Naive thymus-derived CD4-positive, alpha-beta T cell (primary cell): ENCODE measurements at regions not wholly inside any gene's neighbourhood (a gene's known extent, or its start where the extent isn't known, plus 50 kb on each side); places are given as distances from the start of the nearest gene placed in this dataset.
A peak's percentile ranks its signal among the peaks of the same experiment; 100 is the strongest.

Experiments used
- ATAC-seq: fragments of 150-1000 bp; cut with Tn5 transposase; 2 replicates; pipeline ENCODE4 v1.10.0; 2021; ENCODE audit warnings: mild to moderate bottlenecking, moderate library complexity
- CTCF ChIA-PET: fragments of 350-600 bp; sonication (Branson Sonifier 250); formaldehyde crosslinking; loops from one replicate; lab custom pipeline; 2021; ENCODE audit warnings: antibody characterized with exemption; lab: Charles Lee
- POLR2A ChIA-PET: fragments of 350-600 bp; sonication (Branson Sonifier 250); formaldehyde crosslinking; loops from one replicate; lab custom pipeline; 2021; ENCODE audit warnings: antibody characterized with exemption, inconsistent platforms; lab: Charles Lee
- DNase-seq, 9 donors: peaks; one replicate each; pipeline versions ENCODE4 v3.0.0 to v3.0.0-alpha.2; 2020 to 2022; ENCODE audit warnings: mixed read lengths in 1 of 9
- H3K27ac ChIP-seq: one replicate; pipeline ENCODE4 v1.7.0; 2013; ENCODE audit warnings: mild to moderate bottlenecking, low read depth, low read length, moderate library complexity
- H3K27me3 ChIP-seq, 2 donors: one replicate each; pipeline ENCODE4 v1.7.0; 2013; ENCODE audit warnings: low read length in 2 of 2, mild to moderate bottlenecking in 2 of 2, moderate library complexity in 2 of 2; ENCODE audit not compliant: control insufficient read depth in 2 of 2, insufficient read depth in 2 of 2
- H3K36me3 ChIP-seq, 3 experiments: 1 replicate in 2 of 3; 2 replicates in 1 of 3; pipeline ENCODE4 v1.7.0; 2013; ENCODE audit warnings: low read length in 3 of 3, mild to moderate bottlenecking in 3 of 3, moderate library complexity in 1 of 3; ENCODE audit not compliant: insufficient read depth in 3 of 3, control insufficient read depth in 2 of 3
- H3K4me1 ChIP-seq, 2 donors: one replicate each; pipeline ENCODE4 v1.7.0; 2013; ENCODE audit warnings: low read length in 2 of 2, mild to moderate bottlenecking in 2 of 2, moderate library complexity in 1 of 2; ENCODE audit not compliant: control insufficient read depth in 2 of 2, insufficient read depth in 2 of 2
- H3K4me3 ChIP-seq: 2 replicates; pipeline ENCODE4 v1.7.0; 2013; ENCODE audit warnings: mild to moderate bottlenecking, low read length
- H3K9me3 ChIP-seq, 3 experiments: 1 replicate in 2 of 3; 2 replicates in 1 of 3; pipeline ENCODE4 v1.7.0; 2013; ENCODE audit warnings: low read length in 3 of 3; ENCODE audit not compliant: control insufficient read depth in 2 of 3
- H3K27ac Mint-ChIP-seq, 9 donors: one replicate each; pipeline ENCODE4 v1.8.0; 2020 to 2022; ENCODE audit warnings: mixed read lengths in 9 of 9, mild to moderate bottlenecking in 8 of 9, moderate library complexity in 5 of 9, inconsistent platforms in 2 of 9
- H3K27me3 Mint-ChIP-seq, 5 donors: one replicate each; pipeline ENCODE4 v1.8.0; 2021 to 2022; ENCODE audit warnings: mixed read lengths in 5 of 5, mild to moderate bottlenecking in 1 of 5
- H3K36me3 Mint-ChIP-seq, 5 donors: one replicate each; pipeline ENCODE4 v1.8.0; 2020 to 2022; ENCODE audit warnings: mixed read lengths in 5 of 5, mild to moderate bottlenecking in 3 of 5, inconsistent platforms in 1 of 5
- H3K4me1 Mint-ChIP-seq, 7 donors: one replicate each; pipeline ENCODE4 v1.8.0; 2020 to 2022; ENCODE audit warnings: mixed read lengths in 7 of 7, mild to moderate bottlenecking in 3 of 7, inconsistent platforms in 1 of 7
- H3K4me3 Mint-ChIP-seq, 10 donors: one replicate each; pipeline ENCODE4 v1.8.0; 2020 to 2022; ENCODE audit warnings: mild to moderate bottlenecking in 10 of 10, mixed read lengths in 10 of 10, moderate library complexity in 6 of 10, inconsistent platforms in 2 of 10
- H3K9me3 Mint-ChIP-seq, 11 donors: one replicate each; pipeline ENCODE4 v1.8.0; 2020 to 2022; ENCODE audit warnings: mixed read lengths in 11 of 11, mild to moderate bottlenecking in 4 of 11, inconsistent platforms in 1 of 11, moderate library complexity in 1 of 11
- intact Hi-C, 2 donors: fragments of 100-400 bp; cut with micrococcal nuclease; formaldehyde crosslinking; loops; one replicate each; pipeline ENCODE4 v1.15.1; 2023

DNA sequence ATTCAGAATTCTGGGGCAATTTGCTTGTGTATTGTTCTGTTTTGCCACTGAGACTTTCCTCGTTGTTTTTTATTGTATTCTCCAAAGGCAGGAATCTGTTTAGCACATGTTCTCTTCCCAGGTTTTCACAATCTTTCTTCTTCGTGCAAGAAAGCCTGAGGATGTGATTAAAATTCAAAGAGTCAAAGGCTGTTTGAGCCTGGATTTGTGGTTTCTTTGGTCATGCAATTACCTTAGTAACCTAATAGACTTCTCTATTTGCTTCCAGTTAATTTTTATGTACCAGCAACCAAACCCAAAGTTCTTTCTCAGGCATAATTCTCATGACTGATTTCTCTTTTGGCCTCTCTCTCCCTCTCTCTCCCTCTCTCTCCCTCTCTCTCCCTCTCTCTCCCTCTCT, 1420.1 kb upstream of the TENM3 start:
- no peaks in the 10 kb centered on the region for H3K9me3 ChIP-seq
- Mint-ChIP-seq H3K36me3 (peaks cover 0 to 5% (median 0%) of the 10 kb centered on the region in 5 donors), H3K4me1 (peaks cover 0 to 4% (median 0%) of the 10 kb centered on the region in 7 donors), H3K27ac (no peak overlapping the region), H3K27me3 (no peaks in the 10 kb centered on the region), H3K4me3 (no peak overlapping the region), H3K9me3 (peaks cover 0 to 6% (median 0%) of the 10 kb centered on the region in 11 donors)
- no peaks in the 10 kb centered on the region for H3K36me3 ChIP-seq
- ChIA-PET POLR2A (no interaction called here), CTCF (no interaction called here)
- no peak for ATAC-seq
- H3K4me3 ChIP-seq, result no peak overlapping the region
- no peak for DNase-seq
- no peaks in the 10 kb centered on the region for H3K27me3 ChIP-seq
- H3K27ac ChIP-seq, result no peak overlapping the region
- H3K4me1 ChIP-seq, result no peaks in the 10 kb centered on the region
- intact Hi-C loops, result no loop called here

GRCh38 chr4:180827232-180828009, 1415.8 kb upstream of the TENM3 start:
- H3K27me3 Mint-ChIP-seq, result no peaks in the 10 kb centered on the region
- ATAC-seq (no peak), DNase-seq (no peak)
- no peaks in the 10 kb centered on the region for H3K36me3 ChIP-seq
- H3K27me3 ChIP-seq, result no peaks in the 10 kb centered on the region
- peaks cover 0 to 5% (median 0%) of the 10 kb centered on the region in 5 donors for H3K36me3 Mint-ChIP-seq
- peaks cover 0 to 6% (median 0%) of the 10 kb centered on the region in 11 donors for H3K9me3 Mint-ChIP-seq
- H3K27ac Mint-ChIP-seq, result no peak overlapping the region
- CTCF ChIA-PET, result no interaction called here
- POLR2A ChIA-PET, result no interaction called here
- H3K4me3 Mint-ChIP-seq, result peak overlapping the region in 1 of 10 donors; percentile 28
- H3K4me1 Mint-ChIP-seq, result peaks cover 0 to 4% (median 0%) of the 10 kb centered on the region in 7 donors
- no peak overlapping the region for H3K27ac ChIP-seq
- intact Hi-C loops, result no loop called here
- H3K9me3 ChIP-seq, result no peaks in the 10 kb centered on the region
- no peaks in the 10 kb centered on the region for H3K4me1 ChIP-seq
- H3K4me3 ChIP-seq, result no peak overlapping the region

GRCh38 chr4:180828455-180829018, 1414.7 kb upstream of the TENM3 start:
- Mint-ChIP-seq H3K9me3 (peaks cover 0 to 6% (median 0%) of the 10 kb centered on the region in 11 donors), H3K4me1 (peaks cover 0 to 4% (median 0%) of the 10 kb centered on the region in 7 donors), H3K36me3 (peaks cover 0 to 5% (median 0%) of the 10 kb centered on the region in 5 donors), H3K27ac (no peak overlapping the region), H3K27me3 (no peaks in the 10 kb centered on the region), H3K4me3 (no peak overlapping the region)
- DNase-seq (no peak), ATAC-seq (no peak)
- Histone ChIP-seq H3K27ac (no peak overlapping the region), H3K4me1 (no peaks in the 10 kb centered on the region), H3K36me3 (no peaks in the 10 kb centered on the region), H3K27me3 (no peaks in the 10 kb centered on the region), H3K4me3 (no peak overlapping the region), H3K9me3 (no peaks in the 10 kb centered on the region)
- POLR2A ChIA-PET, result no interaction called here
- intact Hi-C loops, result no loop called here
- CTCF ChIA-PET, result no interaction called here

DNA sequence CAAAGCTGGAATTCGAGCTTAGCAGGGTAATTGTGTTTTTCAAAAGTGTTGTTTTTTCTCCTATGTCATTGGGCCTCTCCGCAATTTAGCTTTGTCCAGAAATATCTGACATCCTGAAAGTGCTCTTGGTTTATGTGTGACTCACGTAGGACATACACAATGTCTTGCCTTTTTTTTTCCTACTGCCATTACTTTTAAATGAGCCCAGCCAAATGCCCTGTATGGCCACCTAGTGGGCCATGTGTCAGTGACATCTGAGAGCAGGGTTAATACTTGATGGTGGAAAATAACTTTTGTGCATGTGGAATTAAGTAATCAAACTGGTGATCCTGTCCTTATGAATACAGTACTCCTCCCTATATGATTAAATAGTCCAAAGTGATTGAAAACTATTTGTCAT, 1411.1 kb upstream of the TENM3 start:
- CTCF ChIA-PET, result no interaction called here
- intact Hi-C loops, result no loop called here
- Histone ChIP-seq H3K27ac (no peak overlapping the region), H3K4me1 (no peaks in the 10 kb centered on the region), H3K36me3 (no peaks in the 10 kb centered on the region), H3K9me3 (no peaks in the 10 kb centered on the region), H3K4me3 (no peak overlapping the region), H3K27me3 (no peaks in the 10 kb centered on the region)
- no peaks in the 10 kb centered on the region for H3K27me3 Mint-ChIP-seq
- peaks cover 0 to 6% (median 0%) of the 10 kb centered on the region in 11 donors for H3K9me3 Mint-ChIP-seq
- POLR2A ChIA-PET, result no interaction called here
- no peak for DNase-seq
- no peak overlapping the region for H3K27ac Mint-ChIP-seq
- no peak for ATAC-seq
- H3K4me3 Mint-ChIP-seq, result no peak overlapping the region
- no peaks in the 10 kb centered on the region for H3K36me3 Mint-ChIP-seq
- peaks cover 0 to 4% (median 0%) of the 10 kb centered on the region in 7 donors for H3K4me1 Mint-ChIP-seq

- Histone ChIP-seq H3K36me3 (no peaks in the 10 kb centered on the region), H3K4me3 (no peak overlapping the region), H3K9me3 (no peaks in the 10 kb centered on the region), H3K4me1 (no peaks in the 10 kb centered on the region), H3K27ac (no peak overlapping the region), H3K27me3 (no peaks in the 10 kb centered on the region)
- no peak for ATAC-seq
- POLR2A ChIA-PET, result no interaction called here
- peaks cover 0 to 13% (median 0%) of the 10 kb centered on the region in 11 donors for H3K9me3 Mint-ChIP-seq
- H3K4me3 Mint-ChIP-seq, result no peak overlapping the region
- H3K27me3 Mint-ChIP-seq, result no peaks in the 10 kb centered on the region
- DNase-seq, result no peak
- no peak overlapping the region for H3K27ac Mint-ChIP-seq
- peaks cover 0 to 1% (median 0%) of the 10 kb centered on the region in 7 donors for H3K4me1 Mint-ChIP-seq
- intact Hi-C loops, result no loop called here
- no peaks in the 10 kb centered on the region for H3K36me3 Mint-ChIP-seq
- CTCF ChIA-PET, result no interaction called here
Measured at GRCh38 chr4:180840142-180840541, 1403.1 kb upstream of the TENM3 start.

- no peak for DNase-seq
- Histone ChIP-seq H3K9me3 (no peaks in the 10 kb centered on the region), H3K27me3 (no peaks in the 10 kb centered on the region), H3K4me3 (no peak overlapping the region), H3K27ac (no peak overlapping the region), H3K36me3 (no peaks in the 10 kb centered on the region), H3K4me1 (no peaks in the 10 kb centered on the region)
- H3K4me3 Mint-ChIP-seq, result no peak overlapping the region
- no peaks in the 10 kb centered on the region for H3K36me3 Mint-ChIP-seq
- no peak overlapping the region for H3K27ac Mint-ChIP-seq
- no peaks in the 10 kb centered on the region for H3K27me3 Mint-ChIP-seq
- intact Hi-C loops, result no loop called here
- POLR2A ChIA-PET, result no interaction called here
- CTCF ChIA-PET, result no interaction called here
- no peaks in the 10 kb centered on the region for H3K4me1 Mint-ChIP-seq
- H3K9me3 Mint-ChIP-seq, result peaks cover 0 to 6% (median 0%) of the 10 kb centered on the region in 11 donors
- no peak for ATAC-seq
Measured at GRCh38 chr4:180850318-180850940, 1392.8 kb upstream of the TENM3 start.
